ENCODE measurements at regions not wholly inside any gene's neighbourhood (a gene's known extent, or its start where the extent isn't known, plus 50 kb on each side); places are given as distances from the start of the nearest gene placed in this dataset.

DNA sequence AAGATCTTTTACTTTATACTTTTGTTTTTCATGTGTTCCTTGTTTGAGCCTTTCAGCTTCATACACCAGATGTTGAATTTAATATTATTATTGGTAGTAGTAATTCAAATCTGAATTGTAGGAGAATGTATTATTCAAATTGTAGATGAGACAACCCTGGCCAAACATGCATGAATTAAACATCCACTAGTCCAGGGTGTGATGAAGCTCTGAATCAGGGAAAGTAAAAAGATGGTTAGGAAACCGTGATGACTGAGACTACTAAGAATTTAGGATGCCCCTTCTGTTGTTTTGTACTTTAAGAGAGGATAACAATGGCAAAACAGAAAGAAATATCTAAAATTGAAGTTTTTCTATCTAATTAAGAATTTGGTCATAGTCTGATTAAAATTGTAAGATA lies 227.8 kb upstream of the CDH2 start:
- CTCF ChIA-PET, result no interaction called here
- no CpG with 5 or more reads among the region's 1 CpG for WGBS (ENCODE audit: insufficient coverage)
- TF ChIP-seq CTCF (IDR thresholded peaks at IDR 0.05), result no peak
- TF ChIP-seq EZH2 (IDR thresholded peaks at IDR 0.05; ENCODE audit: borderline replicate concordance, insufficient read depth, low read depth, low read length, poor library complexity, severe bottlenecking), result no peak
- Histone ChIP-seq H3K4me2 (replicated peaks; ENCODE audit: low read depth, low read length, poor library complexity, severe bottlenecking) (no peak overlapping the region), H3K27ac (ENCODE audit: low read length in 2 of 2) (no peak overlapping the region), H4K20me1 (ENCODE audit: control insufficient read depth, insufficient read depth, low read length, poor library complexity, severe bottlenecking) (no peaks in the 10 kb centered on the region), H3K36me3 (replicated peaks in 1 of 2; ENCODE audit: control extremely low read depth in 1 of 2, control insufficient read depth in 1 of 2, extremely low read depth in 1 of 2, insufficient read depth in 2 of 2, low read length in 1 of 2) (no peaks in the 10 kb centered on the region), H2AFZ (ENCODE audit: insufficient read depth, low read depth, low read length, poor library complexity, severe bottlenecking) (no peak overlapping the region), H3K4me3 (ENCODE audit: control extremely low read depth in 1 of 5, extremely low read depth in 1 of 5, insufficient read depth in 1 of 5, low read depth in 2 of 5, low read length in 4 of 5) (no peak overlapping the region), H3K27me3 (replicated peaks in 1 of 4; ENCODE audit: control extremely low read depth in 1 of 4, control insufficient read depth in 3 of 4, insufficient read depth in 4 of 4, low read length in 3 of 4) (no peaks in the 10 kb centered on the region), H3K9ac (ENCODE audit: low read length) (no peak overlapping the region), H3K4me1 (ENCODE audit: control insufficient read depth in 2 of 2, insufficient read depth in 2 of 2, low read length in 2 of 2) (no peaks in the 10 kb centered on the region), H3K79me2 (ENCODE audit: control insufficient read depth, insufficient read depth, low read length) (no peaks in the 10 kb centered on the region), H3K9me3 (ENCODE audit: control extremely low read depth in 1 of 3, control insufficient read depth in 2 of 3, insufficient read depth in 1 of 3, low read length in 2 of 3) (no peaks in the 10 kb centered on the region)
- ATAC-seq (ENCODE audit: low read depth), result no peak
- POLR2A ChIA-PET, result no interaction called here
- DNase-seq, result no peak
- intact Hi-C loops (cut with micrococcal nuclease), result no loop called here
- Mint-ChIP-seq H3K9me3 (ENCODE audit: insufficient read depth) (peaks cover 6% of the 10 kb centered on the region), H3K4me3 (no peak overlapping the region), H3K27ac (no peak overlapping the region), H3K27me3 (no peaks in the 10 kb centered on the region), H3K4me1 (no peaks in the 10 kb centered on the region)

DNA sequence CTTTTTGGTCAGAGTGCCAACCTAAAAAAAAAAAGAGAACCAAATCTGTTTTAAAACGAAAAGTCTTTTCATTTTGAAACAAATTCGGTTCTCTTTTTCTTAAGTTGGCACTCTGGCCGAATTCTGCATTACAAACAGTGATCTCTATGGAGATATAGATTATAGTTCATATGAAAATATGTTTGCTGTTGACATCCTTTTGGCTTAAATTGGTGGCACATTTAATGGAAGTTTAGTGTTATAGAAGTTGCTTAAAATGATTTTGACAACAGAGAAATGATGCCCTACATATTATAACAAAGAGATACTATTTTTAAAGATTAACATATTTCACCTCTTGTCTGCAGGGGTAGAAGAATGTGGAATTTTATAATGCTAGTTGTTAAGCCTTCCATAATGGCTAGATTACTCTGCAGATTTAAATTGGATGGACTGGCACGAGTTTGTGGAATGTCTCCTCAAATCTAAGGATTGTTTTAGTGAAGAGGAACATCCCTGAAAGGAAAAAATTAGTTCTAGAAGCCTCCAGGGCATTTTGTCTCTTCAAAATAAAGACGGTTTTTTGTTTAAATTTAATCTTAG lies 222.9 kb upstream of the CDH2 start:
- Histone ChIP-seq H3K4me2 (replicated peaks; ENCODE audit: low read depth, low read length, poor library complexity, severe bottlenecking) (no peak overlapping the region), H3K4me1 (ENCODE audit: control insufficient read depth in 2 of 2, insufficient read depth in 2 of 2, low read length in 2 of 2) (no peaks in the 10 kb centered on the region), H3K27me3 (replicated peaks in 1 of 4; ENCODE audit: control extremely low read depth in 1 of 4, control insufficient read depth in 3 of 4, insufficient read depth in 4 of 4, low read length in 3 of 4) (no peaks in the 10 kb centered on the region), H3K4me3 (ENCODE audit: control extremely low read depth in 1 of 5, extremely low read depth in 1 of 5, insufficient read depth in 1 of 5, low read depth in 2 of 5, low read length in 4 of 5) (no peak overlapping the region), H3K27ac (ENCODE audit: low read length in 2 of 2) (no peak overlapping the region), H3K9me3 (ENCODE audit: control extremely low read depth in 1 of 3, control insufficient read depth in 2 of 3, insufficient read depth in 1 of 3, low read length in 2 of 3) (no peaks in the 10 kb centered on the region), H4K20me1 (ENCODE audit: control insufficient read depth, insufficient read depth, low read length, poor library complexity, severe bottlenecking) (no peaks in the 10 kb centered on the region), H3K9ac (ENCODE audit: low read length) (no peak overlapping the region), H3K79me2 (ENCODE audit: control insufficient read depth, insufficient read depth, low read length) (no peaks in the 10 kb centered on the region), H3K36me3 (replicated peaks in 1 of 2; ENCODE audit: control extremely low read depth in 1 of 2, control insufficient read depth in 1 of 2, extremely low read depth in 1 of 2, insufficient read depth in 2 of 2, low read length in 1 of 2) (no peaks in the 10 kb centered on the region), H2AFZ (ENCODE audit: insufficient read depth, low read depth, low read length, poor library complexity, severe bottlenecking) (no peak overlapping the region)
- DNase-seq, result no peak
- Mint-ChIP-seq H3K9me3 (ENCODE audit: insufficient read depth) (peaks cover 8% of the 10 kb centered on the region), H3K4me1 (no peaks in the 10 kb centered on the region), H3K27me3 (no peaks in the 10 kb centered on the region), H3K27ac (no peak overlapping the region), H3K4me3 (no peak overlapping the region)
- TF ChIP-seq CTCF (IDR thresholded peaks at IDR 0.05), result no peak
- TF ChIP-seq EZH2 (IDR thresholded peaks at IDR 0.05; ENCODE audit: borderline replicate concordance, insufficient read depth, low read depth, low read length, poor library complexity, severe bottlenecking), result no peak
- intact Hi-C loops (cut with micrococcal nuclease), result no loop called here
- ChIA-PET POLR2A (no interaction called here), CTCF (no interaction called here)
- WGBS (ENCODE audit: insufficient coverage), result 71% methylated on average over 4 of the region's 5 CpGs
- ATAC-seq (ENCODE audit: low read depth), result no peak

Data from B cell (primary cell).